WERI-Rb-1 (cell line): ENCODE measurements at regions not wholly inside any gene's neighbourhood (a gene's known extent, or its start where the extent isn't known, plus 50 kb on each side); places are given as distances from the start of the nearest gene placed in this dataset.

Source experiments
- DNase-seq: peaks from one replicate; pipeline ENCODE4 v3.0.0-alpha.2; 2020
- H3K27ac ChIP-seq: fragments of 250-450 bp; sonication (Bioruptor Pico); 2 replicates; pipeline ENCODE4 v1.5.1; 2020; ENCODE audit warnings: mild to moderate bottlenecking, moderate library complexity
- H3K27me3 ChIP-seq: fragments of 250-450 bp; sonication (Bioruptor Pico); 2 replicates; pipeline ENCODE4 v1.5.1; 2021; ENCODE audit warnings: mild to moderate bottlenecking, low read depth, moderate library complexity; ENCODE audit not compliant: insufficient read depth, severe bottlenecking
- H3K36me3 ChIP-seq: fragments of 250-450 bp; sonication (Bioruptor Pico); 2 replicates; pipeline ENCODE4 v1.5.1; 2020; ENCODE audit warnings: mild to moderate bottlenecking, moderate library complexity
- H3K4me3 ChIP-seq: 2 replicates; pipeline ENCODE4 v1.5.1; 2011; ENCODE audit warnings: low read depth, mild to moderate bottlenecking, control low read depth, low read length
- H3K9me3 ChIP-seq: fragments of 250-450 bp; sonication (Bioruptor Pico); 2 replicates; pipeline ENCODE4 v1.5.1; 2021; ENCODE audit warnings: mild to moderate bottlenecking, moderate library complexity; ENCODE audit not compliant: severe bottlenecking
- CTCF ChIP-seq: IDR thresholded peaks from 2 replicates; pipeline ENCODE4 v1.5.1; 2011; ENCODE audit warnings: low read depth, mild to moderate bottlenecking, control low read depth, inconsistent platforms, low read length

GRCh38 chr3:117263270-117263669, 553.7 kb downstream of the TUSC7 start:
- no peak for DNase-seq
- H3K27me3 ChIP-seq, result peaks cover 10% of the 10 kb centered on the region
- H3K27ac ChIP-seq, result no peak overlapping the region
- no peak overlapping the region for H3K4me3 ChIP-seq
- no peaks in the 10 kb centered on the region for H3K9me3 ChIP-seq
- H3K36me3 ChIP-seq, result no peaks in the 10 kb centered on the region
- no peak for TF ChIP-seq CTCF

- Histone ChIP-seq H3K36me3 (no peaks in the 10 kb centered on the region), H3K4me3 (no peak overlapping the region), H3K27ac (no peak overlapping the region), H3K9me3 (no peaks in the 10 kb centered on the region), H3K27me3 (peaks cover 10% of the 10 kb centered on the region)
- DNase-seq, result no peak
- TF ChIP-seq CTCF, result no peak
Measured at GRCh38 chr3:117263745-117264144, 554.2 kb downstream of the TUSC7 start.

DNA sequence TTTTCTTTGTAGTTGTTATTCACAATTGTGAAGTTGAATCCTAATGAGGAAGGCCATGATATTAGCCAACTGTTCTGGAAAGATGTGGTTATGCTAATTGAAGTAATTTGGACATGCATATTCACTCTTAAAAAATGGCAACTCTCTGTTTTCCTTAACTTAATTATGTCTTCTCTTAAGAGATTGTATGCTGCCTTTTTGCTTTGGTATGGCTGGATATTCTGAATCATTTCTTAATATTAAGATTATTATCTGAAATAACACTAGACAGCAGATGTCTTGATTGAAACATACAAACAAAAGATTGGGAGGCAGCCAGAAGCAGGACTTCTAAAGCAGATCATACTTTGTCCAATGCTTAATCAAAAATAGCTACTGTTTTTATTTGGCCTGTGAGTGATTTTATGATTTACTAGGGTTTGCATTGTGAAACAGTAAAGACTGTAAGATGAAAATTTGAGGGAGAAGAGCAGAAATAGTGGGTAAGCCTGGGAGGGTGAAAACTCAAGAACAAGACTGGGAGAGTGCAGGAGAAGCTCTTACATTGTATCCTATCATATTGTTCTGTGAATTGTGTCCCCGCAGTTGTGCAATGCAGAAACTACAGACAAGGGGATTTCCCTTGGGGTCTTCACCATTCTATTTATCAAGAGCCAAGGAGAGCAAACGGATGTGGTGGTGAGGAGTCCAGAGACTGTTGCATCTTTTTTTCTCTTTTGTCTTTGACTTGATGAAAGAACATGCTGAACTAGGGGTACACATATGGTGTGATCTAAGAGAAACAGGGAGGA, 554.8 kb downstream of the TUSC7 start:
- Histone ChIP-seq H3K27me3 (peaks cover 10% of the 10 kb centered on the region), H3K9me3 (no peaks in the 10 kb centered on the region), H3K4me3 (no peak overlapping the region), H3K27ac (no peak overlapping the region), H3K36me3 (no peaks in the 10 kb centered on the region)
- DNase-seq, result no peak
- no peak for TF ChIP-seq CTCF

DNA sequence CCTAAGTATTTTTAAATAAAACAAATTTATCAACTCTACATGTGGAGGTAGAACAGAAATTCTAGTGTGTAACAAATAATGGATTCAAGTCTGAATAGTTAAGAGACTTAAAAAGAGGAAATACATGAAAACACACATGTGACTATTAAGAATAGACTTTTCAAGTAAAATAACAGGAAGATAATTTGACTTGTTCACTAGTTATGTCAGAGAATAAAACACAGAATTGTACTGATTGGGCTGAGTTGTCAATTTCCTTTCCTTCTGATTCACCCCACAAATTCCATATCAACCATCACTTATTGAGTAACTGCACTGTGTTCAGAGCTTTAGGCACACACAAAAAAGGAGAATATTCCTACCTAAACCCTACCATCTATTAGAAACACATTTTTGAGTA, 557.2 kb downstream of the TUSC7 start:
- no peak for TF ChIP-seq CTCF
- H3K4me3 ChIP-seq, result no peak overlapping the region
- no peaks in the 10 kb centered on the region for H3K9me3 ChIP-seq
- H3K27me3 ChIP-seq, result peaks cover 8% of the 10 kb centered on the region
- H3K27ac ChIP-seq, result no peak overlapping the region
- H3K36me3 ChIP-seq, result no peaks in the 10 kb centered on the region
- no peak for DNase-seq

- Histone ChIP-seq H3K9me3 (no peaks in the 10 kb centered on the region), H3K36me3 (no peaks in the 10 kb centered on the region), H3K4me3 (no peak overlapping the region), H3K27me3 (peaks cover 3% of the 10 kb centered on the region), H3K27ac (no peak overlapping the region)
- no peak for DNase-seq
- no peak for TF ChIP-seq CTCF
Measured at GRCh38 chr3:117268318-117268717, 558.7 kb downstream of the TUSC7 start.

DNA sequence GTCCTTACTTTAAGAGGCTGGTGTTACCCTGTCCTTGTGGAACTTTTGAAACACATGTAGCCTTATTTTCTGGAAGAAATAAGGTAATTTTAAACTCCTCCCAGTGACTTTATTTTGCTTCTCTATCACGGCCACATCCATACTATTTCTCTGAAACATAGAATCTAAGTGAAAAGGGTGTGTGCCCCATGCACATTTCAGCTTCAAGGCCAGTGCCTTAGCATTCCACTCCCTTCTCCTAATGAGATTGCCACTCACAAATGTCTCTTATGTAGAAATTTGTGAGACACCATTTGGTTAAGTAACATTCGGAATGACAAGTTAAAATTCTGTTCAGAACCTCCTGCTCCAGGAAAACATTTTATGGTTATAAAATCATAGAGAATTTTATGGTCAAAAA, 562.7 kb downstream of the TUSC7 start:
- H3K36me3 ChIP-seq, result no peaks in the 10 kb centered on the region
- H3K27me3 ChIP-seq, result no peaks in the 10 kb centered on the region
- H3K27ac ChIP-seq, result no peak overlapping the region
- no peaks in the 10 kb centered on the region for H3K9me3 ChIP-seq
- H3K4me3 ChIP-seq, result no peak overlapping the region
- no peak for DNase-seq
- no peak for TF ChIP-seq CTCF
